ENCODE measurements at regions not wholly inside any gene's neighbourhood (a gene's known extent, or its start where the extent isn't known, plus 50 kb on each side); places are given as distances from the start of the nearest gene placed in this dataset.

DNA sequence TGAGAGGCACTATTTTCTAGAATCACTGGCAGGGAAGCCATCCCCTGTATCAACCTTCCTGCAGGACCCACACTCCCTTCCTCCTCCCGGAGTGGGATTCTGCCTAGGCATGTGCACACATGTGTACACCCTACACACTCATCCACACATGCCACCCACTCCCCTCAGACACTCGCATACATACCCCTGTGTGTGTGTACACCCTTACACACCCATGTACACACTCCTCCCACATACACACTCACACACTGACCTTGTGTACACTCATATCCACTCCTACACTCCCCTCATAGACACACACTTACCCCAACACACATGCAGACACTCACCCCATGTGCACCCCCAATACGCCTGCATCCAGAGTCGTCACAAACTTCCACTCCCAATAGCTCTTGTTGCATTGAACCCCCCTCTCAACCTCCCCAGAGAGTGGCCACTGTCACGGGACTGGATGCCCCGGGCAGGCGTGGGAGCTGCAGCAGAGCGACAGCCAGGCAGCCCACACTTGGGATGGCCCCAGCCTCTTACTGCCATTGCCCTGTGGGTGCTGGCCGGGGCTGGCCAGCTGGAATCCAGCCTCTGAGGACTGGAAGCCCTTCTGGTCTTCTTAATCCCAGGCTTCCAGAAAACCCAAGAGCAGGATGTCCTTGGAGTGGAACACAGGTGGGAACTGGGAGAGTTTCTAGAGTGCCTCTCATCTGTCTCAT lies 251.0 kb downstream of the LOXHD1 start:
- TF ChIP-seq, protein P1, sequence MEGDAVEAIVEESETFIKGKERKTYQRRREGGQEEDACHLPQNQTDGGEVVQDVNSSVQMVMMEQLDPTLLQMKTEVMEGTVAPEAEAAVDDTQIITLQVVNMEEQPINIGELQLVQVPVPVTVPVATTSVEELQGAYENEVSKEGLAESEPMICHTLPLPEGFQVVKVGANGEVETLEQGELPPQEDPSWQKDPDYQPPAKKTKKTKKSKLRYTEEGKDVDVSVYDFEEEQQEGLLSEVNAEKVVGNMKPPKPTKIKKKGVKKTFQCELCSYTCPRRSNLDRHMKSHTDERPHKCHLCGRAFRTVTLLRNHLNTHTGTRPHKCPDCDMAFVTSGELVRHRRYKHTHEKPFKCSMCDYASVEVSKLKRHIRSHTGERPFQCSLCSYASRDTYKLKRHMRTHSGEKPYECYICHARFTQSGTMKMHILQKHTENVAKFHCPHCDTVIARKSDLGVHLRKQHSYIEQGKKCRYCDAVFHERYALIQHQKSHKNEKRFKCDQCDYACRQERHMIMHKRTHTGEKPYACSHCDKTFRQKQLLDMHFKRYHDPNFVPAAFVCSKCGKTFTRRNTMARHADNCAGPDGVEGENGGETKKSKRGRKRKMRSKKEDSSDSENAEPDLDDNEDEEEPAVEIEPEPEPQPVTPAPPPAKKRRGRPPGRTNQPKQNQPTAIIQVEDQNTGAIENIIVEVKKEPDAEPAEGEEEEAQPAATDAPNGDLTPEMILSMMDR (IDR thresholded peaks at IDR 0.05 in 2 of 3, conservative IDR thresholded peaks at IDR 0.05 in 1 of 3; ENCODE audit: borderline replicate concordance in 1 of 3, insufficient read depth in 1 of 3, low read depth in 2 of 3, low read length in 2 of 3), result no peak
- no peak for TF ChIP-seq CBX3 (IDR thresholded peaks at IDR 0.05; ENCODE audit: low read depth)

All from HCT116 (cell line).